IMR-90 (cell line): ENCODE measurements at regions not wholly inside any gene's neighbourhood (a gene's known extent, or its start where the extent isn't known, plus 50 kb on each side); places are given as distances from the start of the nearest gene placed in this dataset.

Experiments used
- ATAC-seq: fragments of 200-7000 bp; cut with Tn5 transposase; 2 replicates; pipeline ENCODE4 v1.9.1; 2020; ENCODE audit warnings: low read depth, mild to moderate bottlenecking, moderate library complexity
- BruUV-seq: library from RNA; stranded (reverse); fragments of 400-500 nt; replicated peaks from 2 replicates; lab custom pipeline; 2021; lab: Mats Ljungman, UMichigan
- CTCF ChIA-PET: fragments of 300-600 bp; formaldehyde crosslinking; extraction: SDS; loops from one replicate; lab custom pipeline; 2021; ENCODE audit warnings: antibody characterized with exemption; lab: Yijun Ruan, JAX
- POLR2A ChIA-PET: fragments of 300-600 bp; sonication (Branson Sonifier 250); formaldehyde crosslinking; loops from one replicate; lab custom pipeline; 2022; ENCODE audit warnings: antibody characterized with exemption; ENCODE audit not compliant: unreplicated experiment; lab: Charles Lee
- DNase-seq: peaks from one replicate; pipeline ENCODE4 v3.0.0; 2013
- H2AFZ ChIP-seq: replicated peaks from 2 replicates; pipeline ENCODE3; 2013; ENCODE audit warnings: low read length, mild to moderate bottlenecking; ENCODE audit not compliant: poor library complexity
- H2AK5ac ChIP-seq: 2 replicates; pipeline ENCODE4 v1.6.1; 2013; ENCODE audit warnings: low read depth, low read length, inconsistent platforms
- H2AK9ac ChIP-seq: replicated peaks from 2 replicates; pipeline ENCODE3; 2013; ENCODE audit warnings: mild to moderate bottlenecking, low read depth, low read length, moderate library complexity; ENCODE audit not compliant: poor library complexity
- H2BK120ac ChIP-seq: 2 replicates; pipeline ENCODE4 v1.6.1; 2013; ENCODE audit warnings: low read depth, low read length, inconsistent platforms
- H2BK15ac ChIP-seq: 3 replicates; pipeline ENCODE4 v1.6.1; 2013; ENCODE audit warnings: low read depth, low read length, inconsistent platforms
- H2BK20ac ChIP-seq: 2 replicates; pipeline ENCODE4 v1.6.1; 2013; ENCODE audit warnings: low read depth, mild to moderate bottlenecking, inconsistent platforms, low read length, moderate library complexity
- H2BK5ac ChIP-seq: 2 replicates; pipeline ENCODE4 v1.6.1; 2013; ENCODE audit warnings: mild to moderate bottlenecking, low read depth, low read length, inconsistent platforms; ENCODE audit not compliant: poor library complexity, severe bottlenecking
- H3K14ac ChIP-seq: replicated peaks from 2 replicates; pipeline ENCODE4 v1.6.1; 2013; ENCODE audit warnings: low read depth, low read length, inconsistent platforms
- H3K18ac ChIP-seq: 2 replicates; pipeline ENCODE4 v1.6.1; 2013; ENCODE audit warnings: low read depth, low read length, control low read depth
- H3K23ac ChIP-seq: 2 replicates; pipeline ENCODE4 v1.6.1; 2013; ENCODE audit warnings: low read depth, low read length, inconsistent platforms
- H3K27ac ChIP-seq: 2 replicates; pipeline ENCODE4 v1.5.1; 2013; ENCODE audit warnings: mild to moderate bottlenecking, control low read depth, low read length; ENCODE audit not compliant: insufficient read depth
- H3K27me3 ChIP-seq: 2 replicates; pipeline ENCODE4 v1.6.1; 2013; ENCODE audit warnings: low read length; ENCODE audit not compliant: control insufficient read depth, insufficient read depth
- H3K36me3 ChIP-seq: 2 replicates; pipeline ENCODE4 v1.6.1; 2013; ENCODE audit warnings: low read length, mixed read lengths; ENCODE audit not compliant: control insufficient read depth, insufficient read depth
- H3K4ac ChIP-seq: 2 replicates; pipeline ENCODE4 v1.6.1; 2013; ENCODE audit warnings: low read depth, low read length, inconsistent platforms
- H3K4me1 ChIP-seq: 2 replicates; pipeline ENCODE4 v1.6.1; 2013; ENCODE audit warnings: low read length, mixed read lengths; ENCODE audit not compliant: control insufficient read depth, insufficient read depth
- H3K4me2 ChIP-seq: 2 replicates; pipeline ENCODE4 v1.6.1; 2013; ENCODE audit warnings: low read depth, mild to moderate bottlenecking, control low read depth, low read length, moderate library complexity
- H3K4me3 ChIP-seq: 2 replicates; pipeline ENCODE4 v1.5.1; 2013; ENCODE audit warnings: low read depth, mild to moderate bottlenecking, control low read depth, low read length, moderate library complexity; ENCODE audit not compliant: insufficient read depth
- H3K56ac ChIP-seq: 2 replicates; pipeline ENCODE4 v1.6.1; 2013; ENCODE audit warnings: low read length, inconsistent platforms; ENCODE audit not compliant: insufficient read depth; ENCODE audit errors: extremely low read depth
- H3K79me1 ChIP-seq, 2 experiments: 2 replicates each; pipeline ENCODE4 v1.6.1; 2013; ENCODE audit warnings: low read length in 2 of 2, inconsistent platforms in 1 of 2, low read depth in 1 of 2
- H3K9ac ChIP-seq: 2 replicates; pipeline ENCODE4 v1.6.1; 2013; ENCODE audit warnings: low read depth, low read length, control low read depth
- H3K9me1 ChIP-seq: 2 replicates; pipeline ENCODE4 v1.6.1; 2013; ENCODE audit warnings: low read length, inconsistent platforms; ENCODE audit not compliant: insufficient read depth
- H3K9me3 ChIP-seq: 2 replicates; pipeline ENCODE4 v1.6.1; 2013; ENCODE audit warnings: low read length; ENCODE audit not compliant: control insufficient read depth, insufficient read depth
- H4K20me1 ChIP-seq: 2 replicates; pipeline ENCODE4 v1.6.1; 2013; ENCODE audit warnings: low read length, inconsistent platforms; ENCODE audit not compliant: insufficient read depth
- H4K5ac ChIP-seq: 2 replicates; pipeline ENCODE4 v1.6.1; 2013; ENCODE audit warnings: mild to moderate bottlenecking, low read depth, low read length, control low read depth
- H4K8ac ChIP-seq, 2 experiments: 2 replicates each; pipeline ENCODE4 v1.6.1; 2013; ENCODE audit warnings: low read depth in 2 of 2, low read length in 2 of 2, control low read depth in 1 of 2, inconsistent platforms in 1 of 2
- H4K91ac ChIP-seq: 2 replicates; pipeline ENCODE4 v1.6.1; 2013; ENCODE audit warnings: low read depth, low read length, inconsistent platforms; ENCODE audit not compliant: insufficient read depth
- CEBPB ChIP-seq: IDR thresholded peaks from 2 replicates; pipeline ENCODE4 v1.6.1; 2012; ENCODE audit warnings: low read depth, low read length, improper control_type of control experiment
- CTCF ChIP-seq: conservative IDR thresholded peaks from 2 replicates; pipeline ENCODE4 v1.5.1; 2012; ENCODE audit warnings: mild to moderate bottlenecking, low read depth, low read length, improper control_type of control experiment
- MAZ ChIP-seq: IDR thresholded peaks from 2 replicates; pipeline ENCODE4 v1.6.1; 2012; ENCODE audit warnings: low read depth, mild to moderate bottlenecking, low read length, improper control_type of control experiment, moderate library complexity, borderline replicate concordance
- MXI1 ChIP-seq: IDR thresholded peaks from 2 replicates; pipeline ENCODE4 v1.6.1; 2012; ENCODE audit warnings: low read depth, mild to moderate bottlenecking, low read length, moderate library complexity, borderline replicate concordance
- POLR2A ChIP-seq: IDR thresholded peaks from 2 replicates; pipeline ENCODE4 v1.6.1; 2012; ENCODE audit warnings: mild to moderate bottlenecking, low read depth, low read length
- RCOR1 ChIP-seq: IDR thresholded peaks from 2 replicates; pipeline ENCODE4 v1.6.1; 2012; ENCODE audit warnings: mild to moderate bottlenecking, low read length, improper control_type of control experiment; ENCODE audit not compliant: insufficient replicate concordance
- RFX5 ChIP-seq: IDR thresholded peaks from 2 replicates; pipeline ENCODE4 v1.8.0; 2012; ENCODE audit warnings: low read depth, mild to moderate bottlenecking, low read length, moderate library complexity
- WGBS, 2 experiments: methylation state at CpG; one replicate each; pipeline versions ENCODE4 v1.1.5 to v1.1.7; 2013; ENCODE audit warnings: missing lambda C conversion rate in 2 of 2; ENCODE audit not compliant: insufficient read length in 1 of 2; ENCODE audit errors: extremely low coverage in 2 of 2; 5-methylcytosine and 5-hydroxymethylcytosine counted together
- dilution Hi-C: fragments of 300-500 bp; cut with HindIII; formaldehyde crosslinking; loops from one replicate; pipeline ENCODE4 v1.14.3; 2018; ENCODE audit warnings: low sequenced_read_pairs; ENCODE audit not compliant: unreplicated experiment
- in situ Hi-C: fragments of 300-500 bp; cut with MboI; formaldehyde crosslinking; loops from 3 replicates; pipeline ENCODE4 v1.14.3; 2019; ENCODE audit warnings: low sequenced_read_pairs, inconsistent platforms, mixed read lengths
- intact Hi-C: fragments of 100-400 bp; cut with micrococcal nuclease; formaldehyde crosslinking; loops from 2 replicates; pipeline ENCODE4 v1.10.0; 2022
- TF ChIP-seq, protein P1 (sequence below): fragments of 150-350 bp; IDR thresholded peaks from 2 replicates; pipeline ENCODE4 v1.6.1; 2017; ENCODE audit warnings: mild to moderate bottlenecking, antibody characterized with exemption, low read length, low read depth

- no peak overlapping the region for H2AK9ac ChIP-seq
- H2BK5ac ChIP-seq = no peak overlapping the region
- H2AK5ac ChIP-seq = no peak overlapping the region
- WGBS, 2 experiments = no CpG with 5 or more reads among the region's 3 CpGs
- no peak overlapping the region for H3K14ac ChIP-seq
- H3K27me3 ChIP-seq = no peaks in the 10 kb centered on the region
- ChIA-PET POLR2A (no interaction called here), CTCF (no interaction called here)
- in situ Hi-C loops = no loop called here
- no peak overlapping the region for H3K56ac ChIP-seq
- H3K4me3 ChIP-seq = no peak overlapping the region
- no peak overlapping the region for H2BK15ac ChIP-seq
- H3K27ac ChIP-seq = no peak overlapping the region
- H3K9ac ChIP-seq = no peak overlapping the region
- H3K18ac ChIP-seq = no peak overlapping the region
- no peak overlapping the region for H4K8ac ChIP-seq
- BruUV-seq = no TSS peak
- no peak for TF ChIP-seq POLR2A
- TF ChIP-seq, protein P1, sequence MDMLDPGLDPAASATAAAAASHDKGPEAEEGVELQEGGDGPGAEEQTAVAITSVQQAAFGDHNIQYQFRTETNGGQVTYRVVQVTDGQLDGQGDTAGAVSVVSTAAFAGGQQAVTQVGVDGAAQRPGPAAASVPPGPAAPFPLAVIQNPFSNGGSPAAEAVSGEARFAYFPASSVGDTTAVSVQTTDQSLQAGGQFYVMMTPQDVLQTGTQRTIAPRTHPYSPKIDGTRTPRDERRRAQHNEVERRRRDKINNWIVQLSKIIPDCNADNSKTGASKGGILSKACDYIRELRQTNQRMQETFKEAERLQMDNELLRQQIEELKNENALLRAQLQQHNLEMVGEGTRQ = no peak
- TF ChIP-seq MAZ = no peak
- no peak for TF ChIP-seq RFX5
- TF ChIP-seq RCOR1 = no peak
- no peak for TF ChIP-seq CTCF
- TF ChIP-seq CEBPB = no peak
- TF ChIP-seq MXI1 = no peak
- no peak overlapping the region for H4K5ac ChIP-seq
- no peak overlapping the region for H4K91ac ChIP-seq
- no peaks in the 10 kb centered on the region for H3K4me1 ChIP-seq
- ATAC-seq (no peak), DNase-seq (no peak)
- H3K9me3 ChIP-seq = no peaks in the 10 kb centered on the region
- H3K36me3 ChIP-seq = no peaks in the 10 kb centered on the region
- H2BK20ac ChIP-seq = no peak overlapping the region
- no peak overlapping the region for H2AFZ ChIP-seq
- no peak overlapping the region for H3K4ac ChIP-seq
- H3K79me1 ChIP-seq = no peaks in the 10 kb centered on the region
- H2BK120ac ChIP-seq = no peak overlapping the region
- H3K23ac ChIP-seq = no peak overlapping the region
- H3K4me2 ChIP-seq = no peak overlapping the region
- dilution Hi-C loops = no loop called here
- no peaks in the 10 kb centered on the region for H4K20me1 ChIP-seq
- H3K9me1 ChIP-seq = no peaks in the 10 kb centered on the region
- intact Hi-C loops = no loop called here
These were observed 841.4 kb upstream of the LRATD1 start for GRCh38 chr2:13791019-13791547.
